ENCODE measurements at regions not wholly inside any gene's neighbourhood (a gene's known extent, or its start where the extent isn't known, plus 50 kb on each side); places are given as distances from the start of the nearest gene placed in this dataset.

- TF ChIP-seq CTCF (IDR thresholded peaks at IDR 0.05; ENCODE audit: low read depth, low read length), result no peak
- H3K4me3 ChIP-seq (ENCODE audit: low read depth, low read length), result no peak overlapping the region
Observed at GRCh38 chr11:115802641-115803040, 298.4 kb upstream of the CADM1 start.

- TF ChIP-seq CTCF (IDR thresholded peaks at IDR 0.05; ENCODE audit: low read depth, low read length), result no peak
- no peak overlapping the region for H3K4me3 ChIP-seq (ENCODE audit: low read depth, low read length)
Observed at GRCh38 chr11:115792903-115793302, 288.7 kb upstream of the CADM1 start.

GRCh38 chr11:115787302-115787701 lies 283.1 kb upstream of the CADM1 start:
- no peak overlapping the region for H3K4me3 ChIP-seq (ENCODE audit: low read depth, low read length)
- TF ChIP-seq CTCF (IDR thresholded peaks at IDR 0.05; ENCODE audit: low read depth, low read length), result no peak

GRCh38 chr11:115784796-115785521 lies 280.7 kb upstream of the CADM1 start:
- no peak overlapping the region for H3K4me3 ChIP-seq (ENCODE audit: low read depth, low read length)
- no peak for TF ChIP-seq CTCF (IDR thresholded peaks at IDR 0.05; ENCODE audit: low read depth, low read length)

GRCh38 chr11:115780646-115781362 lies 276.6 kb upstream of the CADM1 start:
- H3K4me3 ChIP-seq (ENCODE audit: low read depth, low read length), result no peak overlapping the region
- no peak for TF ChIP-seq CTCF (IDR thresholded peaks at IDR 0.05; ENCODE audit: low read depth, low read length)

GRCh38 chr11:115778928-115779650 lies 274.9 kb upstream of the CADM1 start:
- no peak overlapping the region for H3K4me3 ChIP-seq (ENCODE audit: low read depth, low read length)
- no peak for TF ChIP-seq CTCF (IDR thresholded peaks at IDR 0.05; ENCODE audit: low read depth, low read length)

- H3K4me3 ChIP-seq (ENCODE audit: low read depth, low read length), result no peak overlapping the region
Observed at GRCh38 chr11:115776916-115777315, 272.7 kb upstream of the CADM1 start.

More at GRCh38 chr11:115776916-115777315, 272.7 kb upstream of the CADM1 start:
- no peak for TF ChIP-seq CTCF (IDR thresholded peaks at IDR 0.05; ENCODE audit: low read depth, low read length)
